ENCODE measurements at regions not wholly inside any gene's neighbourhood (a gene's known extent, or its start where the extent isn't known, plus 50 kb on each side); places are given as distances from the start of the nearest gene placed in this dataset.

- TF ChIP-seq ZNF70 (CRISPR knock-in tag; IDR thresholded peaks at IDR 0.05) = no peak
- no peak for TF ChIP-seq POU6F1 (CRISPR knock-in tag; IDR thresholded peaks at IDR 0.05; ENCODE audit: borderline replicate concordance, low read depth)
- TF ChIP-seq PATZ1 (CRISPR knock-in tag; IDR thresholded peaks at IDR 0.05; ENCODE audit: borderline replicate concordance) = no peak
- TF ChIP-seq ARNTL (CRISPR knock-in tag; IDR thresholded peaks at IDR 0.05; ENCODE audit: borderline replicate concordance, low read depth) = no peak
- no peak for TF ChIP-seq ZFP30 (CRISPR knock-in tag; IDR thresholded peaks at IDR 0.05)
Measured at GRCh38 chr2:58788402-58788801, 547.3 kb upstream of the FANCL start.
